HUES64 (cell line): ENCODE measurements at regions not wholly inside any gene's neighbourhood (a gene's known extent, or its start where the extent isn't known, plus 50 kb on each side); places are given as distances from the start of the nearest gene placed in this dataset.
"Not testable (repeated sequence)": the region's sequence is repeated elsewhere in the genome, so short reads cannot be mapped to it uniquely, and the experiment has no call there.

Source experiments
- H3K27ac ChIP-seq: 2 replicates; pipeline ENCODE4 v1.7.0; 2013; ENCODE audit warnings: low read depth, low read length, inconsistent platforms
- H3K27me3 ChIP-seq: 2 replicates; pipeline ENCODE4 v1.6.1; 2013; ENCODE audit warnings: mild to moderate bottlenecking, low read length; ENCODE audit not compliant: insufficient read depth
- H3K36me3 ChIP-seq: 2 replicates; pipeline ENCODE4 v1.6.1; 2013; ENCODE audit warnings: mild to moderate bottlenecking, low read length; ENCODE audit not compliant: insufficient read depth
- H3K4me1 ChIP-seq: 2 replicates; pipeline ENCODE4 v1.6.1; 2013; ENCODE audit warnings: mild to moderate bottlenecking, low read length, moderate library complexity; ENCODE audit not compliant: insufficient read depth
- H3K4me3 ChIP-seq: 2 replicates; pipeline ENCODE4 v1.5.1; 2013; ENCODE audit warnings: mild to moderate bottlenecking, low read length, moderate library complexity
- H3K9ac ChIP-seq: 2 replicates; pipeline ENCODE4 v1.6.1; 2013; ENCODE audit warnings: mild to moderate bottlenecking, low read depth, low read length
- H3K9me3 ChIP-seq: 2 replicates; pipeline ENCODE4 v1.6.1; 2013; ENCODE audit warnings: low read depth, low read length; ENCODE audit not compliant: insufficient read depth
- WGBS: fragments of 150-250, 120-280 bp; methylation state at CpG from one replicate; pipeline ENCODE4 v1.1.7; 2013; ENCODE audit warnings: missing lambda C conversion rate; 5-methylcytosine and 5-hydroxymethylcytosine counted together

- H3K9me3 ChIP-seq = peaks cover 11% of the 10 kb centered on the region
- no peaks in the 10 kb centered on the region for H3K27me3 ChIP-seq
- H3K27ac ChIP-seq = no peak overlapping the region
- H3K36me3 ChIP-seq = no peaks in the 10 kb centered on the region
- WGBS = 91% methylated on average over 2 of the region's 2 CpGs
- H3K9ac ChIP-seq = no peak overlapping the region
- H3K4me1 ChIP-seq = no peaks in the 10 kb centered on the region
- H3K4me3 ChIP-seq = no peak overlapping the region
Observed at GRCh38 chr1:59194621-59195020, 102.3 kb upstream of the FGGY start.

GRCh38 chr1:59195151-59195550 lies 101.7 kb upstream of the FGGY start:
- WGBS = 100% methylated on average over 1 of the region's 1 CpG
- no peak overlapping the region for H3K9ac ChIP-seq
- H3K4me1 ChIP-seq = no peaks in the 10 kb centered on the region
- H3K4me3 ChIP-seq = no peak overlapping the region
- H3K27me3 ChIP-seq = no peaks in the 10 kb centered on the region
- H3K36me3 ChIP-seq = no peaks in the 10 kb centered on the region
- peaks cover 11% of the 10 kb centered on the region for H3K9me3 ChIP-seq
- H3K27ac ChIP-seq = no peak overlapping the region

- H3K4me3 ChIP-seq = no peak overlapping the region
- H3K27me3 ChIP-seq = no peaks in the 10 kb centered on the region
- no peak overlapping the region for H3K27ac ChIP-seq
- H3K36me3 ChIP-seq = no peaks in the 10 kb centered on the region
- WGBS = 88% methylated on average over 4 of the region's 4 CpGs
- no peaks in the 10 kb centered on the region for H3K4me1 ChIP-seq
- no peak overlapping the region for H3K9ac ChIP-seq
- H3K9me3 ChIP-seq = peaks cover 2% of the 10 kb centered on the region; the same call in 1 of the 2 replicates
Observed at GRCh38 chr1:59198564-59198963, 98.3 kb upstream of the FGGY start.

- H3K4me3 ChIP-seq = no peak overlapping the region
- H3K4me1 ChIP-seq = no peaks in the 10 kb centered on the region
- no peaks in the 10 kb centered on the region for H3K27me3 ChIP-seq
- no peak overlapping the region for H3K9ac ChIP-seq
- no peaks in the 10 kb centered on the region for H3K36me3 ChIP-seq
- no peaks in the 10 kb centered on the region for H3K9me3 ChIP-seq
- 88% methylated on average over 2 of the region's 2 CpGs for WGBS
- H3K27ac ChIP-seq = no peak overlapping the region
Observed at GRCh38 chr1:59199147-59199546, 97.7 kb upstream of the FGGY start.

GRCh38 chr1:59199719-59200376 lies 97.0 kb upstream of the FGGY start:
- Histone ChIP-seq H3K36me3 (no peaks in the 10 kb centered on the region), H3K9ac (no peak overlapping the region), H3K9me3 (peaks cover 3% of the 10 kb centered on the region; the same call in 1 of the 2 replicates), H3K4me1 (no peaks in the 10 kb centered on the region), H3K27ac (no peak overlapping the region), H3K27me3 (no peaks in the 10 kb centered on the region), H3K4me3 (no peak overlapping the region)
- 83% methylated on average over 4 of the region's 4 CpGs for WGBS

- H3K4me1 ChIP-seq = no peaks in the 10 kb centered on the region
- no peak overlapping the region for H3K9ac ChIP-seq
- H3K4me3 ChIP-seq = no peak overlapping the region
- no peaks in the 10 kb centered on the region for H3K36me3 ChIP-seq
- H3K27me3 ChIP-seq = no peaks in the 10 kb centered on the region
- peaks cover 8% of the 10 kb centered on the region; the same call in 1 of the 2 replicates for H3K9me3 ChIP-seq
- no peak overlapping the region for H3K27ac ChIP-seq
Observed at GRCh38 chr1:59201341-59201740, 95.6 kb upstream of the FGGY start.

GRCh38 chr1:59202455-59202854 lies 94.4 kb upstream of the FGGY start:
- no peak overlapping the region for H3K4me3 ChIP-seq
- H3K36me3 ChIP-seq = no peaks in the 10 kb centered on the region
- H3K27me3 ChIP-seq = no peaks in the 10 kb centered on the region
- H3K4me1 ChIP-seq = no peaks in the 10 kb centered on the region
- peaks cover 8% of the 10 kb centered on the region; the same call in 1 of the 2 replicates for H3K9me3 ChIP-seq
- WGBS = 100% methylated on average over 1 of the region's 1 CpG
- no peak overlapping the region for H3K27ac ChIP-seq
- no peak overlapping the region for H3K9ac ChIP-seq

- Histone ChIP-seq H3K9ac (no peak overlapping the region), H3K36me3 (no peaks in the 10 kb centered on the region), H3K27me3 (no peaks in the 10 kb centered on the region), H3K9me3 (peaks cover 8% of the 10 kb centered on the region; the same call in 1 of the 2 replicates), H3K27ac (no peak overlapping the region), H3K4me1 (no peaks in the 10 kb centered on the region), H3K4me3 (no peak overlapping the region)
- WGBS = 92% methylated on average over 1 of the region's 1 CpG
Observed at GRCh38 chr1:59204001-59204400, 92.9 kb upstream of the FGGY start.

GRCh38 chr1:59206616-59207015 lies 90.3 kb upstream of the FGGY start:
- H3K36me3 ChIP-seq, H3K27ac ChIP-seq, H3K4me3 ChIP-seq, H3K27me3 ChIP-seq, H3K9me3 ChIP-seq, H3K9ac ChIP-seq, H3K4me1 ChIP-seq: not testable (repeated sequence)
- WGBS = 64% methylated on average over 4 of the region's 4 CpGs

GRCh38 chr1:59210430-59210829 lies 86.5 kb upstream of the FGGY start:
- not testable (repeated sequence) for H3K9me3 ChIP-seq, H3K27me3 ChIP-seq, H3K4me3 ChIP-seq, H3K9ac ChIP-seq, H3K36me3 ChIP-seq, H3K4me1 ChIP-seq, H3K27ac ChIP-seq
- WGBS = 96% methylated on average over 3 of the region's 3 CpGs

GRCh38 chr1:59212706-59213105 lies 84.2 kb upstream of the FGGY start:
- no peaks in the 10 kb centered on the region for H3K27me3 ChIP-seq
- no peaks in the 10 kb centered on the region for H3K4me1 ChIP-seq
- H3K36me3 ChIP-seq = no peaks in the 10 kb centered on the region
- H3K9me3 ChIP-seq = 0 out of 2 replicates have a peak, but pooled peaks cover 3% of the 10 kb centered on the region
- no peak overlapping the region for H3K9ac ChIP-seq
- WGBS = 86% methylated on average over 3 of the region's 3 CpGs
- H3K4me3 ChIP-seq = no peak overlapping the region
- H3K27ac ChIP-seq = no peak overlapping the region
